HL-60 (cell line): ENCODE measurements at regions not wholly inside any gene's neighbourhood (a gene's known extent, or its start where the extent isn't known, plus 50 kb on each side); places are given as distances from the start of the nearest gene placed in this dataset.

Experiments used
- CTCF ChIP-seq: IDR thresholded peaks from one replicate; pipeline ENCODE4 v1.5.1; 2011; ENCODE audit warnings: low read length, control low read depth, inconsistent platforms; ENCODE audit not compliant: insufficient read depth
- SPI1 ChIP-seq: IDR thresholded peaks from 2 replicates; pipeline ENCODE4 v1.6.1; 2012; ENCODE audit warnings: low read depth, mild to moderate bottlenecking, borderline replicate concordance

GRCh38 chr6:9485992-9486391 is 928.9 kb downstream of the TFAP2A start:
- TF ChIP-seq CTCF, result no peak
- no peak for TF ChIP-seq SPI1
